HEK293T (cell line): ENCODE measurements at regions not wholly inside any gene's neighbourhood (a gene's known extent, or its start where the extent isn't known, plus 50 kb on each side); places are given as distances from the start of the nearest gene placed in this dataset.

Experiments used
- CTCF ChIA-PET: fragments of 350-600 bp; formaldehyde crosslinking; extraction: SDS; loops from one replicate; lab custom pipeline; 2021; ENCODE audit warnings: antibody characterized with exemption, inconsistent platforms; lab: Yijun Ruan, JAX
- POLR2A ChIA-PET: fragments of 350-600 bp; formaldehyde crosslinking; extraction: SDS; loops from one replicate; lab custom pipeline; 2020; ENCODE audit warnings: antibody characterized with exemption, inconsistent platforms; lab: Yijun Ruan, JAX
- DNase-seq: peaks from one replicate; pipeline ENCODE4 v3.0.0; 2012; ENCODE audit warnings: mixed read lengths; ENCODE audit errors: extremely low spot score
- ARNT ChIP-seq: fragments of 450-650 bp; IDR thresholded peaks from 2 replicates; pipeline ENCODE4 v1.6.1; 2017; ENCODE audit warnings: mild to moderate bottlenecking
- BHLHE40 ChIP-seq: fragments of 450-650 bp; IDR thresholded peaks from 2 replicates; pipeline ENCODE4 v1.6.1; 2016; ENCODE audit warnings: mild to moderate bottlenecking, moderate library complexity, borderline replicate concordance
- CTBP1 ChIP-seq: fragments of 450-650 bp; IDR thresholded peaks from 2 replicates; pipeline ENCODE4 v1.6.1; 2016; ENCODE audit warnings: borderline replicate concordance
- ELF4 ChIP-seq: fragments of 450-650 bp; IDR thresholded peaks from 2 replicates; pipeline ENCODE4 v1.6.1; 2017; ENCODE audit warnings: antibody characterized with exemption
- FOXA1 ChIP-seq: fragments of 450-650 bp; IDR thresholded peaks from 2 replicates; pipeline ENCODE4 v1.6.1; 2016; ENCODE audit warnings: mild to moderate bottlenecking
- FOXK2 ChIP-seq: fragments of 450-650 bp; IDR thresholded peaks from 2 replicates; pipeline ENCODE4 v1.6.1; 2016; ENCODE audit warnings: mild to moderate bottlenecking
- FOXM1 ChIP-seq: fragments of 450-650 bp; IDR thresholded peaks from 2 replicates; pipeline ENCODE4 v1.6.1; 2017; ENCODE audit warnings: mild to moderate bottlenecking, borderline replicate concordance
- HDGF ChIP-seq: fragments of 450-650 bp; IDR thresholded peaks from 2 replicates; pipeline ENCODE4 v1.6.1; 2017; ENCODE audit warnings: antibody characterized with exemption, borderline replicate concordance
- L3MBTL2 ChIP-seq: fragments of 450-650 bp; conservative IDR thresholded peaks from 2 replicates; pipeline ENCODE4 v1.6.1; 2016; ENCODE audit warnings: mild to moderate bottlenecking
- LEF1 ChIP-seq: fragments of 450-650 bp; IDR thresholded peaks from 2 replicates; pipeline ENCODE4 v1.6.1; 2017; ENCODE audit warnings: mild to moderate bottlenecking, borderline replicate concordance
- NFRKB ChIP-seq: fragments of 450-650 bp; IDR thresholded peaks from 2 replicates; pipeline ENCODE4 v1.6.1; 2016; ENCODE audit warnings: mild to moderate bottlenecking, moderate library complexity
- PKNOX1 ChIP-seq: fragments of 450-650 bp; IDR thresholded peaks from 2 replicates; pipeline ENCODE4 v1.6.1; 2016
- SP1 ChIP-seq: fragments of 450-650 bp; IDR thresholded peaks from 2 replicates; pipeline ENCODE4 v1.6.1; 2017
- SUZ12 ChIP-seq: fragments of 450-650 bp; IDR thresholded peaks from 2 replicates; pipeline ENCODE4 v1.6.1; 2016; ENCODE audit warnings: mild to moderate bottlenecking
- TARDBP ChIP-seq: fragments of 450-650 bp; IDR thresholded peaks from 2 replicates; pipeline ENCODE4 v1.6.1; 2016
- ZNF384 ChIP-seq: fragments of 450-650 bp; IDR thresholded peaks from 2 replicates; pipeline ENCODE4 v1.6.1; 2016

- CTCF ChIA-PET, result no interaction called here
- TF ChIP-seq SUZ12 (no peak), ARNT (no peak), NFRKB (no peak), TARDBP (no peak), SP1 (no peak), L3MBTL2 (no peak), FOXM1 (no peak), HDGF (no peak), ZNF384 (no peak), BHLHE40 (no peak), CTBP1 (no peak), FOXK2 (no peak), FOXA1 (no peak), ELF4 (no peak), LEF1 (no peak), PKNOX1 (no peak)
- no peak for DNase-seq
- POLR2A ChIA-PET, result no interaction called here
Measured at GRCh38 chr13:36549126-36549702, 116.9 kb downstream of the CCNA1 start.

- TF ChIP-seq NFRKB, result no peak
- TF ChIP-seq SP1, result no peak
- TF ChIP-seq ARNT, result no peak
- TF ChIP-seq HDGF, result no peak
- no peak for TF ChIP-seq BHLHE40
- TF ChIP-seq FOXK2, result no peak
- no peak for TF ChIP-seq TARDBP
- no peak for TF ChIP-seq FOXA1
- TF ChIP-seq CTBP1, result no peak
- TF ChIP-seq PKNOX1, result no peak
- TF ChIP-seq L3MBTL2, result no peak
- TF ChIP-seq SUZ12, result no peak
- no peak for TF ChIP-seq FOXM1
- TF ChIP-seq LEF1, result no peak
- TF ChIP-seq ZNF384, result no peak
- TF ChIP-seq ELF4, result no peak
- POLR2A ChIA-PET, result no interaction called here
- DNase-seq, result no peak
- CTCF ChIA-PET, result no interaction called here
Measured at GRCh38 chr13:36549755-36550154, 117.5 kb downstream of the CCNA1 start.

GRCh38 chr13:36550177-36550576 lies 117.9 kb downstream of the CCNA1 start:
- no peak for DNase-seq
- ChIA-PET POLR2A (no interaction called here), CTCF (no interaction called here)
- TF ChIP-seq L3MBTL2 (no peak), NFRKB (no peak), FOXM1 (no peak), BHLHE40 (no peak), HDGF (no peak), SUZ12 (no peak)

GRCh38 chr13:36551445-36551844 lies 119.2 kb downstream of the CCNA1 start:
- ChIA-PET POLR2A (no interaction called here), CTCF (no interaction called here)
- TF ChIP-seq SUZ12, result no peak
- TF ChIP-seq HDGF, result no peak
- no peak for TF ChIP-seq PKNOX1
- TF ChIP-seq FOXM1, result no peak
- TF ChIP-seq L3MBTL2, result no peak
- no peak for DNase-seq

- POLR2A ChIA-PET, result no interaction called here
Measured at GRCh38 chr13:36552334-36552733, 120.0 kb downstream of the CCNA1 start.

GRCh38 chr13:36553491-36553890 lies 120.3 kb upstream of the SERTM1 start:
- POLR2A ChIA-PET, result no interaction called here
- CTCF ChIA-PET, result no interaction called here

More at GRCh38 chr13:36552334-36552733, 120.0 kb downstream of the CCNA1 start:
- CTCF ChIA-PET, result no interaction called here
- DNase-seq, result no peak
- TF ChIP-seq TARDBP, result no peak

More at GRCh38 chr13:36553491-36553890, 120.3 kb upstream of the SERTM1 start:
- no peak for DNase-seq
- TF ChIP-seq SP1, result no peak
- TF ChIP-seq TARDBP, result no peak
- TF ChIP-seq NFRKB, result no peak
- TF ChIP-seq ZNF384, result no peak
- TF ChIP-seq ELF4, result no peak
- TF ChIP-seq ARNT, result no peak
- no peak for TF ChIP-seq CTBP1
- no peak for TF ChIP-seq L3MBTL2
- TF ChIP-seq HDGF, result no peak
- TF ChIP-seq LEF1, result no peak
- TF ChIP-seq FOXA1, result no peak
- TF ChIP-seq BHLHE40, result no peak
- TF ChIP-seq SUZ12, result no peak
- no peak for TF ChIP-seq PKNOX1
- TF ChIP-seq FOXK2, result no peak
- TF ChIP-seq FOXM1, result no peak
